ENCODE measurements at regions not wholly inside any gene's neighbourhood (a gene's known extent, or its start where the extent isn't known, plus 50 kb on each side); places are given as distances from the start of the nearest gene placed in this dataset.

DNA sequence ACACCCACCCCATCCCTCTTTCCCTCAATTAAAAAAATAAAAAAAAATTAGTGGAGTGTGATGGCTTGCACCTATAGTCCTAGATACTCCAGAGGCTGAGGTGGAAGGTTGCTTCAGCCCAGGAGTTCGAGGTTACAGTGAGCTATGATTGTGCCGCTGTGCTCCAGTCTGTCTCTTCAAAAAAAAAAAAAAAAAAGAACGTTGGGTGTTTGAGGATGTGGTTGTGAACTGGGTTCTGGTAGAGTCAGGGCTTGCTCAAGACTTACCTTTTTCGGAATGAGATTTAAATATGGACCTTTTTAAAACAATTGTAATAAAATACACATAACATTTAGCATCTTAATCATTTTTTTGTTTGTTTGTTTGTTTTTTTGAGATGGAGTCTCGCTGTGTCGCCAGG, 211.9 kb downstream of the OR2B2 start:
- DNase-seq (ENCODE audit: low read depth, low spot score) (no peak), FAIRE-seq (no peak)
- POLR2A ChIA-PET: no interaction called here
- Histone ChIP-seq H3K4me1 (ENCODE audit: control insufficient read depth, extremely low read depth, insufficient read depth, low read length) (no peaks in the 10 kb centered on the region), H3K9me1 (replicated peaks; ENCODE audit: control insufficient read depth, extremely low read depth, insufficient read depth, low read length) (no peaks in the 10 kb centered on the region), H2AFZ (ENCODE audit: low read depth, low read length) (no peak overlapping the region), H3K27ac (ENCODE audit: insufficient read depth, low read depth, low read length) (no peak overlapping the region), H3K4me3 (replicated peaks in 1 of 3; ENCODE audit: insufficient read depth in 1 of 3, low read depth in 1 of 3, low read length in 3 of 3) (no peak overlapping the region), H3K4me2 (ENCODE audit: insufficient read depth, low read length) (no peak overlapping the region), H3K9me3 (replicated peaks; ENCODE audit: control insufficient read depth, insufficient read depth, low read length) (no peaks in the 10 kb centered on the region), H3K9ac (replicated peaks; ENCODE audit: extremely low read depth, insufficient read depth, low read length) (no peak overlapping the region), H3K27me3 (ENCODE audit: control insufficient read depth in 2 of 2, insufficient read depth in 2 of 2, low read length in 2 of 2) (no peaks in the 10 kb centered on the region), H4K20me1 (replicated peaks; ENCODE audit: control insufficient read depth, extremely low read depth, insufficient read depth, low read length) (no peaks in the 10 kb centered on the region), H3K79me2 (ENCODE audit: control insufficient read depth, insufficient read depth, low read length) (no peaks in the 10 kb centered on the region), H3K36me3 (ENCODE audit: control insufficient read depth in 2 of 2, extremely low read depth in 1 of 2, insufficient read depth in 2 of 2, low read length in 2 of 2) (no peaks in the 10 kb centered on the region)
- BruUV-seq (replicated peaks): no TSS peak
- intact Hi-C loops (cut with micrococcal nuclease) (no loop called here), dilution Hi-C loops (cut with MboI; ENCODE audit: extremely low pct_ligation_motif_present, low sequenced_read_pairs) (no loop called here)
- CTCF ChIA-PET: no interaction called here
- no peak for TF ChIP-seq GATA2 (IDR thresholded peaks at IDR 0.05; ENCODE audit: insufficient read depth, insufficient read length, low read depth, low read length)
- no peak for TF ChIP-seq CTCF (IDR thresholded peaks at IDR 0.05; ENCODE audit: extremely low read depth in 1 of 2, insufficient read depth in 1 of 2, low read depth in 1 of 2, low read length in 2 of 2)
- no peak for TF ChIP-seq POLR2AphosphoS5 (IDR thresholded peaks at IDR 0.05; ENCODE audit: insufficient read depth, low read depth, low read length)
- TF ChIP-seq JUN (IDR thresholded peaks at IDR 0.05; ENCODE audit: borderline replicate concordance, insufficient read depth, insufficient read length, low read depth): no peak
- TF ChIP-seq FOS (IDR thresholded peaks at IDR 0.05; ENCODE audit: borderline replicate concordance, insufficient read depth, low read length): no peak
- TF ChIP-seq POLR2A (IDR thresholded peaks at IDR 0.05; ENCODE audit: low read depth, low read length): no peak
- TF ChIP-seq EZH2 (IDR thresholded peaks at IDR 0.05; ENCODE audit: borderline replicate concordance, low read depth, low read length, severe bottlenecking): no peak
- TF ChIP-seq, protein P1, sequence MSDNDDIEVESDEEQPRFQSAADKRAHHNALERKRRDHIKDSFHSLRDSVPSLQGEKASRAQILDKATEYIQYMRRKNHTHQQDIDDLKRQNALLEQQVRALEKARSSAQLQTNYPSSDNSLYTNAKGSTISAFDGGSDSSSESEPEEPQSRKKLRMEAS (IDR thresholded peaks at IDR 0.05; ENCODE audit: insufficient read depth, insufficient read length): no peak
- no peak for TF ChIP-seq MYC (IDR thresholded peaks at IDR 0.05; ENCODE audit: low read depth, low read length)

Data from endothelial cell of umbilical vein (primary cell).